ENCODE measurements at regions not wholly inside any gene's neighbourhood (a gene's known extent, or its start where the extent isn't known, plus 50 kb on each side); places are given as distances from the start of the nearest gene placed in this dataset.
A peak's percentile ranks its signal among the peaks of the same experiment; 100 is the strongest.

DNA sequence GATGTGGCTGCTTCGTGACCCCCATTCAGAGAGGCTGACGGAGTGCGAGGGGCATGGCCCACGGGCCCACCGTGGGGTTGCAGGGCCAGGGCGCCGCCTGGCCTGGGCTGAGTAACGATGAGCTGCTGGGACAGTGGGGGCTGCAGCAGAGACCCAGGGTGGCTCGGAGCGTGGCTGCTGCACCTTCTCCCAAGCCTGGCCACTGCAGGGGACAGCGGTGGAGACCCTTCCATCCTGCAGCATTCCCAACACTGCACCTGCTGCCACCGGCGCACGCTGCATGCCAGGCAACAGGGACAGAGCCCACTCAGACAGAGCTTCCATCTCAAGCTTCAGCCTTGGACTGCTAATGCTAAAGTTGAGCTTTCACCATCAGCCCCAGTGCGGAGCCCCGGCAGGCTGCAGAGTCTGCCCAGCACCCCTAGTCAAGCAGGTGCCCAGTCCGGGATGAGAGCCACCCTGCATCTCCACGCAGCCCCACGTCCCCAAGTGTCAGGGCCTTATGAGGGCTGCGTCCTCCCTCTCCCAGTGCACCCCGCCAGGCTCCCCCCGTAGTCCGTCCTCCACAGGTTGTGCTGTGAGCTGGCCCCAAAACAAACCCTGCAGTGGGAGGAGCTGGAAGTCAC lies 89.4 kb upstream of the AFDN start:
- Mint-ChIP-seq H3K27ac (ENCODE audit: unreplicated experiment) (no peak overlapping the region), H3K27me3 (ENCODE audit: unreplicated experiment) (peaks cover 31% of the 10 kb centered on the region), H3K4me1 (ENCODE audit: low read depth, unreplicated experiment) (peaks cover 18% of the 10 kb centered on the region), H3K4me3 (ENCODE audit: low read depth, unreplicated experiment) (no peak overlapping the region), H3K36me3 (ENCODE audit: insufficient read depth, unreplicated experiment) (peaks cover 5% of the 10 kb centered on the region), H3K9me3 (ENCODE audit: low read depth, unreplicated experiment) (peaks cover 3% of the 10 kb centered on the region)
- intact Hi-C loops (cut with micrococcal nuclease; ENCODE audit: unreplicated experiment): no loop called here
- no peak for DNase-seq
- TF ChIP-seq CTCF (IDR thresholded peaks at IDR 0.05; ENCODE audit: unreplicated experiment): no peak
- CTCF ChIA-PET: no interaction called here
- BruUV-seq (replicated peaks): no TSS peak

GRCh38 chr6:167738386-167738785 lies 88.3 kb upstream of the AFDN start:
- DNase-seq: no peak

DNA sequence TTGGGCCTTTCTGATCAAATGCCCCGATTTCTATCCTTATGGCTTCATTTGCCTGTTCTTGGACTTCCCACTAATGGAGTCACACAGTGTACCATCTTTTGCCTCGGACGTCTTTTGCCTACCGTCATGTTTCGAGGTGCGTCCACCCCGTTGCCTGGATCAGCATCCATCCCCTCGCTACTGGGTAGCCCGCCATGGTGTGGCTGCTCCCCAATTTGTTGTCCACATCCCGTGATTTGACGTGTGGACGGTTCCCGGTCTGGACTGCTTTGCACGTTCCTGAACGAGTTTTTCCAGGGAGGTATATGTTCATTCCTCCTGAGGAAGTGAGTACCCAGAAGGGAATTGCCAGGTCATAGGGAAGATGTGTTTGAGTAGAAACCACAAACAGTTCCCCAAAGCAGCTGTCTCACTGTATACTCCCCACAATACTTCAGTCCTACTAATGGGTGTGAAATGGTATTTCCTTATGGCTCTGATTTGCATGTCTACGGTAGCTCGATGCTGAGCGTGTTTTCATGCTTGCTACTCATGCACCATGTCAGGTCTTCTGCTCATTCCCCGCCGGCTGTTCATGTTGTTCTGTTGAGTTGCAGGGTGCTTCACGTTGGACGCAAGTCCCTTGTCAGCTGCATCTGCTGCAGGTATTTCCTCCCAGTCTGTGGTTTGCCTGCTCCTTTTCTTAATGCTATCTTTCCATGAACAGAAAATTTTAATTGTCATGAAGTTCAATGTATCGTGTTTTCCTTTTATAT lies 86.8 kb upstream of the AFDN start:
- BruUV-seq (replicated peaks): no TSS peak
- Mint-ChIP-seq H3K4me3 (ENCODE audit: low read depth, unreplicated experiment) (no peak overlapping the region), H3K27ac (ENCODE audit: unreplicated experiment) (no peak overlapping the region), H3K36me3 (ENCODE audit: insufficient read depth, unreplicated experiment) (peaks cover 5% of the 10 kb centered on the region), H3K9me3 (ENCODE audit: low read depth, unreplicated experiment) (no peaks in the 10 kb centered on the region), H3K4me1 (ENCODE audit: low read depth, unreplicated experiment) (peaks cover 18% of the 10 kb centered on the region), H3K27me3 (ENCODE audit: unreplicated experiment) (peaks cover 13% of the 10 kb centered on the region)
- no peak for DNase-seq
- intact Hi-C loops (cut with micrococcal nuclease; ENCODE audit: unreplicated experiment): no loop called here
- no peak for TF ChIP-seq CTCF (IDR thresholded peaks at IDR 0.05; ENCODE audit: unreplicated experiment)
- CTCF ChIA-PET: no interaction called here

More at GRCh38 chr6:167738386-167738785, 88.3 kb upstream of the AFDN start:
- CTCF ChIA-PET: no interaction called here
- peaks cover 5% of the 10 kb centered on the region for H3K36me3 Mint-ChIP-seq (ENCODE audit: insufficient read depth, unreplicated experiment)
- BruUV-seq (replicated peaks): no TSS peak
- H3K9me3 Mint-ChIP-seq (ENCODE audit: low read depth, unreplicated experiment): peaks cover 2% of the 10 kb centered on the region
- H3K4me1 Mint-ChIP-seq (ENCODE audit: low read depth, unreplicated experiment): peaks cover 24% of the 10 kb centered on the region
- H3K4me3 Mint-ChIP-seq (ENCODE audit: low read depth, unreplicated experiment): no peak overlapping the region
- intact Hi-C loops (cut with micrococcal nuclease; ENCODE audit: unreplicated experiment): no loop called here
- no peak for TF ChIP-seq CTCF (IDR thresholded peaks at IDR 0.05; ENCODE audit: unreplicated experiment)
- H3K27me3 Mint-ChIP-seq (ENCODE audit: unreplicated experiment): peaks cover 21% of the 10 kb centered on the region
- H3K27ac Mint-ChIP-seq (ENCODE audit: unreplicated experiment): no peak overlapping the region

DNA sequence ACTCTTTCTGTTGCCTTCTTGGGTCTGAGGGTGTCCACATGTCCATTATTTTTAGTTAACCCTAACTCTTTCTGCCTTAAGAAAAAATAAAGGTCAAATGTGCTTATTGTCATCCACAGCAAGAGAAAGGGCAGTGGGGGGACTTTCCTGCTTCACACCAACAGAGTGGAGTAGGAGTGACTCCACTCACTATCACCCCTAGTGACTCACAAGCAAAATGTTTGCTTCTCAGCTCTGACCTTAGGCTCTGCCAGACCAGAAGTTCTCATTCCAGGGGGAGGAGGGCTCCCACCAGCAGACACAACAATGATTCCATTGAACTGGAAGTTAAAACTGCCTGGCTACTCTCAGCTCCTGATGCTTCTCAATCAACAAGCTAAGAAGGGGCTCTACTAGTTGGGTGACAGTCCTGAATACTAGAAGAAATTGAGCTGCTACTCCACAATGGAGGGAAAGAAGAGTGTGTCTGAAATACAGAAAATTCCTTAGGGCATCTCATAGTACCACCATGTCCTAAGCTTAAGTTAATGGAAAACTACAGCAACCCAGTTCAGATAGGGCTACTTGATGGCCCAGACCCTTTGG lies 83.9 kb upstream of the AFDN start:
- Mint-ChIP-seq H3K4me1 (ENCODE audit: low read depth, unreplicated experiment) (peaks cover 9% of the 10 kb centered on the region), H3K36me3 (ENCODE audit: insufficient read depth, unreplicated experiment) (no peaks in the 10 kb centered on the region), H3K9me3 (ENCODE audit: low read depth, unreplicated experiment) (no peaks in the 10 kb centered on the region), H3K27ac (ENCODE audit: unreplicated experiment) (no peak overlapping the region), H3K4me3 (ENCODE audit: low read depth, unreplicated experiment) (no peak overlapping the region), H3K27me3 (ENCODE audit: unreplicated experiment) (no peaks in the 10 kb centered on the region)
- BruUV-seq (replicated peaks): no TSS peak
- intact Hi-C loops (cut with micrococcal nuclease; ENCODE audit: unreplicated experiment): no loop called here
- no peak for TF ChIP-seq CTCF (IDR thresholded peaks at IDR 0.05; ENCODE audit: unreplicated experiment)
- peak; percentile 20 for DNase-seq
- CTCF ChIA-PET: no interaction called here
